ENCODE measurements at regions not wholly inside any gene's neighbourhood (a gene's known extent, or its start where the extent isn't known, plus 50 kb on each side); places are given as distances from the start of the nearest gene placed in this dataset.

GRCh38 chr2:104537116-104537515, 316.8 kb upstream of the POU3F3 start:
- no peak for TF ChIP-seq CTCF (conservative IDR thresholded peaks at IDR 0.05; ENCODE audit: low read depth, low read length)
- no peak overlapping the region for H3K4me3 ChIP-seq (ENCODE audit: low read length)
- DNase-seq (ENCODE audit: low read depth), result no peak

- no peak for TF ChIP-seq CTCF (conservative IDR thresholded peaks at IDR 0.05; ENCODE audit: low read depth, low read length)
These were observed 315.8 kb upstream of the POU3F3 start for GRCh38 chr2:104538077-104538476.

GRCh38 chr2:104539649-104540048, 314.3 kb upstream of the POU3F3 start:
- no peak for DNase-seq (ENCODE audit: low read depth)
- no peak for TF ChIP-seq CTCF (conservative IDR thresholded peaks at IDR 0.05; ENCODE audit: low read depth, low read length)
- no peak overlapping the region for H3K4me3 ChIP-seq (ENCODE audit: low read length)

More at GRCh38 chr2:104538077-104538476, 315.8 kb upstream of the POU3F3 start:
- DNase-seq (ENCODE audit: low read depth), result no peak
- H3K4me3 ChIP-seq (ENCODE audit: low read length), result no peak overlapping the region

- DNase-seq (ENCODE audit: low read depth), result no peak
- H3K4me3 ChIP-seq (ENCODE audit: low read length), result no peak overlapping the region
- TF ChIP-seq CTCF (conservative IDR thresholded peaks at IDR 0.05; ENCODE audit: low read depth, low read length), result no peak
These were observed 308.9 kb upstream of the POU3F3 start for GRCh38 chr2:104545055-104545454.

GRCh38 chr2:104546537-104546936, 307.4 kb upstream of the POU3F3 start:
- no peak overlapping the region for H3K4me3 ChIP-seq (ENCODE audit: low read length)
- no peak for DNase-seq (ENCODE audit: low read depth)
- TF ChIP-seq CTCF (conservative IDR thresholded peaks at IDR 0.05; ENCODE audit: low read depth, low read length), result no peak

- DNase-seq (ENCODE audit: low read depth), result no peak
- TF ChIP-seq CTCF (conservative IDR thresholded peaks at IDR 0.05; ENCODE audit: low read depth, low read length), result no peak
- no peak overlapping the region for H3K4me3 ChIP-seq (ENCODE audit: low read length)
These were observed 306.7 kb upstream of the POU3F3 start for GRCh38 chr2:104547221-104547620.

- H3K4me3 ChIP-seq (ENCODE audit: low read length), result no peak overlapping the region
- DNase-seq (ENCODE audit: low read depth), result no peak
- TF ChIP-seq CTCF (conservative IDR thresholded peaks at IDR 0.05; ENCODE audit: low read depth, low read length), result no peak
These were observed 292.7 kb upstream of the POU3F3 start for GRCh38 chr2:104561251-104561650.
